HL-60/S4 treated with retinoic acid at 250 ng/mL for 4 days and 3 days (cell line): ENCODE measurements at regions not wholly inside any gene's neighbourhood (a gene's known extent, or its start where the extent isn't known, plus 50 kb on each side); places are given as distances from the start of the nearest gene placed in this dataset.
"Not testable (repeated sequence)": the region's sequence is repeated elsewhere in the genome, so short reads cannot be mapped to it uniquely, and the experiment has no call there.

Experiments
- in situ Hi-C: fragments of 300-500 bp; cut with MboI; formaldehyde crosslinking; loops from 2 replicates; pipeline ENCODE4 v1.7.0; 2022; ENCODE audit warnings: low sequenced_read_pairs

DNA sequence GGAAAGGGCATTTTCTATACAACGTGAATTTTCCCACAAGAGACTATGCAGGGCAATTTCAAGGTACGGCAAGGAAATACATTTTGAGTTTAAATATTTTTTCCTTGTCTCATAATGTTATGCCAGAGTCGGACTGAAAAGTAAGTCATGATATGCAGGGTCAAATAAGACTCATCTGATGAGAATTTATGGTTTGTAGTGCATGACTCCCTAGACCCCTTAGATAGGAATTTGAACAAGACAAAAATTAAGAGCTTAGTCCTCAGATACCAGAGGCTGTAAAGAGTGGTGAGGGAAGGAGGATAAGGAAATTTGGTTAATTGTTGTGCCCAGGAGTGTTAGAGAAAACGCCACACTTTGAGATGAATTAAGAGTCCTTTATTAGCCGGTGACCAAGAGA is 616.6 kb downstream of the XPNPEP1 start:
- in situ Hi-C loops, result no loop called here

DNA sequence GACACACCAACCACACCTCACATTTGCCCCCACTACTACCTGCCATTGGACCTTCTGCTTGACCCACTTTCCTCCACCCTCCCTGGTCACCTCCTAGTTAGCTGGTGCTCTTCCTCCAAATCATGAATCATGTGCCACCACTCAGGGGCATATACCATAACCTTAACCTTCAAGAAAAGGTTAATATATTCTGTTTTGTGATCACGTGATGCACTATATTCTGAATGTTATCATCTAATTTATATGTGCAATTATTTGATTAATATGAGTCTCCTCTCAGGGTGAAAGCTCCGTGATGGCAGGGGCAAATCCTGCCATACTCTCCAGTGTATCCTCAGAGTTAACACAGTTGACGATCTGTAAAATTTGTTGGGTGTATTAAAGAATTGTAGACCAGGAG is 635.5 kb downstream of the XPNPEP1 start:
- in situ Hi-C loops, result no loop called here

DNA sequence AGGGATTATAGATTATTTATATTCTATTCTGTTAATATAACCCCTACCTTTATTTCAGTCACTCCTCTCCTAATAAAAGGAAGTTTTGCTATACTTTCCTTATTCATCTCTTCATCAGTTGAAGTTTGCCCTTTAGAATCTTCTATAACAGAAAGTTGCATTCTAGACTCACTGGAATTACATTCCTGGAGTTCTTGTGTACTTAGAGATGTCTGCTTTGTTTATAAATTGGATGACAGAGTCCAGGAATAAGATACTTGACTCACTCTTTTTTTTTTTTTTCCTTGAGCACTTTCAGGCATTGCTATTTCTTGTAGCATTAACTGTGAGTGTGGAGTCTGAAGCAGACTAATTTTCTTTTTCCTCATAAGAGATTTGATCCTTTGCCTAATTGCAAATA is 640.8 kb downstream of the XPNPEP1 start:
- in situ Hi-C loops, result no loop called here

DNA sequence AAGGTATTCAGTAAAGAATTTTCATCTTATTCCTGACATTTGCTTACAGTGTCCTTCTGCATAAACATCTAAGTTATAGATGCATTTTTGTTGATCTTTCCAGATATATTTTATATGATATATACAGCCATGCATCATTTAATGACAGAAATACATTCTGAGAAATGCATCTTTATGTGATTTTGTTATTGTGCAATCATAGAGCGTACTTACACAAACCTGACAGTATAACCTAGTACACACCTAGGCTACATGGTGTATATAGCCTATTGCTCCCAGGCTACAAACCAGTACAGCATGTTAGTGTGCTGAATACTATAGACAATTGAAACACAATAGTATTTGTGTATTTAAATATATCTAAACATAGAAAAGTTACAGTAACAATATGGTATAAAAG is 642.0 kb downstream of the XPNPEP1 start:
- in situ Hi-C loops, result no loop called here

DNA sequence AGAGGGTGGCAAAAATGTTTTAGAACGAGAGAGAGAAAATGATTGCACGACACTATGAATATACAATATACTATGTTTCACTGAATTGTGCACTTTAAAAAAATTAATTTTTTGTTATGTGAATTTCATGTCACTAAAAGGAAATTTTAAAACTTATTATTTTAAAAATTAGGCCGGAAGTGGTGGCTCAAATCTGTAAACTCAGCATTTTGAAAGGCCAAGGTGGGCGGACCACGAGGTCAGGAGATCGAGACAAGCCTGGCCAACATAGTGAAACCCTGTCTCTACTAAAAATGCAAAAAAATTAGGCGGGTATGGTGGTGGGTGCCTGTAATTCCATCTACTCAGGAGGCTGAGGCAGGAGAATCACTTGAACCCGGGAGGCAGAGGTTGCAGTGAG is 642.5 kb downstream of the XPNPEP1 start:
- in situ Hi-C loops, result no loop called here

DNA sequence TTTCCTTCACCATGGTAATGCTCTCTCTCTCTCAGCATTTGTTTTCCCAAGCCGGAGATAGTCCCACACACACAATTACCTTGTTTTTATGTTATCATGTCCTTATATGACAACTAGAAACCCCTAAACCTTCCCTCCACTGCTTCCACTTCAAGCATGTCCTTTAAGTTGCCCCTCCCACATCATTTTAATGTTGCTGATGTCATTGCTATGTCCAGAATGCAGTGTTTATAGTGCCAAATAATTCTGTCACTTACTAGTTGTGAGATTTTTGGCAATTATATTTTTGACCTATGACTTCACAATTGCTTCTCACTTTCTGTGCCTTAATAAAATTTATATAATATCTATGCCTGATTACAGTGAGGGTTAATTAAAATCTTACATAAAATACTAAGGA is 645.9 kb downstream of the XPNPEP1 start:
- in situ Hi-C loops, result no loop called here

DNA sequence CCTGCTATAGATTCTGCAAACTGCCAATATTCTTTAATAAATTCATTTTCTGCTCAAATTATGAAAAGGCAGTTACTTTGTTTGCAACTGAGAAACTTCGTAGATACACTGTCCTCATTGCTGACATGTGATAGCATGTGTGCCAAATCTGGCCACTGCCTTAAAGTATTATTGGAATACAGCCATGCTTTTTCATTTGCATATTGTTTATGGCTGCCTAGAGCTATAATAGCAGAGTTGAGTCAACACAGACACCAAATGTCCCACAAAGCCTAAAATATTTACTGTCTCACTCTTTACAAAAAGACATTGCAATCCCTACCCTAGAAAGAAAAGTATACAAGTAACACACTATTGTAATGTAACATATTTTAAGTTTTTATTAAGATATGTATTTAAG is 647.4 kb downstream of the XPNPEP1 start:
- in situ Hi-C loops, result no loop called here

DNA sequence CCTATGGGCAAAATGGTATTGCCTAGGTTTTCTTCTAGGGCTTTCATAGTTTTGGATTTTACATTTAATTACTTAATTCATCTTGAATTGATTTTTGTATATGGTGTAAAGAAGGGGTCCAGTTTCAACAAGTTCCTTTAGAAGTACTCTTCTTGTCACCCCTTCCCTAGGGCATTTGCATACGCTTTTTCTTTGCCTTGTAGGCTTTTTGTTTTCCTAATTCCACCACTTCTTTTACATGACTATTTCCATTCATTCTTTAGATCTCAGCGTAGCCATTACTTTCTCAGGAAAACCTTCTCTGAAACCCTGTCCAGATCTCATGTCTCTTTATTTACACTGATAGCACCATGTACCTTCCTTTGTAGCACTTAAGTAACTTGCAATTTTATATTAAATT is 648.6 kb downstream of the XPNPEP1 start:
- in situ Hi-C loops, result no loop called here

DNA sequence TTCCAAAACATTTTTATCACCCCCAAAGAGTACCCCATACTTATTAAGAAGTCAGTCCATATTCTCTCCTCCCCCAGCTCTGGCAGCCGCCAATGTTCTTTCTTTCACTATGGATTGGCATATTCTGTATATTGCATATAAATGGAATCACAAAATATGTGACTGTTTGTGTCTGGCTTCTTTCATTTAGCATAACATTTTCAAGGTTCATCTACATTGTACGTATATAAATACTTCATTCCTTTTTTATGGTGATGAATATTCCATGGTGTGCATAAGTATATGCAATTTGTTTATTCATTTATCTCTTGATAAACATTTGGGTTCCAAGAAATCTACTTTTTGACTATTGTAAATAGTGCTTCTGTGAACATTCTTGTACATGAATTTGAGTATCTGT is 653.1 kb downstream of the XPNPEP1 start:
- in situ Hi-C loops, result no loop called here

DNA sequence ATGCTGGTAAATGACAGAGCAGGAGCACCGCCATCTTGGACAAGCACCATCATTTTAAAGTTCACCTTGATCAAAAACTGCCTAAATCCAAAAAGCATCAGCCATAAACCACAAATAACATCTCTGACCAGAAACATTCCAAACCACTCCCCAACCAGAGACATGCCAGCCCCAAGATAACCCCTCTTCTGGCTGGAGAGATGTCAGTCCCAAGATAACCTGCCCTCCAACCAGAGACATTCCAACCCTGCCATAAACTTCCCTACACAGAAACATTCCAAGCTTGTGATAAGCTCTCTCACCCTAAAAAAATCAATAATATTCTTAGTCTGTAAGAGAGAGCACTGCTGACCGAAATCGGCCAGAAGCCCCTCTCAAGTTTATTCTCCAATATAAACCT is 659.3 kb downstream of the XPNPEP1 start:
- in situ Hi-C loops, result no loop called here

DNA sequence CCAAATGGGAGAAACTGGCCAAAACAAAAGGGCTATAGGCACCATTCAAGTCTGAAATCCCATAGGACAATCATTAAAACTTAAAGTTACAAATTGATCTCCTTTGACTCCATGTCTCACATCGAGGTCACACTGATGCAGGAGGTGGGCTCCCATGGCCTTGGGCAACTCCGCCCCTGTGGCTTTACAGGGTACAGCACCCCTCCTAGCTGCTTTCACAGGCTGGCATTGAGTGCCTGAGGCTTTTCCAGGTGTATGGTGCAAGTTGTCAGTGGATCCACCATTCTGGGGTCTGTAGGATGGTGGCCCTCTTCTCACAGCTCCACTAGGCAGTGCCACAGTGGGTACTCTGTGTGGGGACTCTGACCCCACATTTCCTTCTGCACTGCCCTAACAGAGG is 662.1 kb downstream of the XPNPEP1 start:
- in situ Hi-C loops, result no loop called here

DNA sequence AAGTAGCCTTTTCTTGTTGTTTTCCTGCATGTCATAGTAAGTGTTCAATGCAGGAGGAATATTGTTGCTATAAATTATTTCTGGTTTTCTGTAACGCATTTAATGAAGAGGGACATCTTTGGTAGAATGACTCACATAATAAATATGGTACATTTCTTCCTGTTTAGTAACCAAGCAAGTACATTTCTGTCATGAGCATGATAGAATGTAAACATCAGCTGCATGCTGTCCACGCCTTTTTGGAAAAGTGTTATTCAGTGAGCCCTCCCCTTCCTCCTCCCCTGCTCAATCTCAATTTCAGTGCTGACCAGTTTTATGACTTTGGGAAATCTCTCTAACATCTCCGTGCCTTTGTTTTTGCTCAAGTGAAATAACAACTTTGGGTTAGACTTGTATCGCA is 664.0 kb downstream of the XPNPEP1 start:
- in situ Hi-C loops, result no loop called here

DNA sequence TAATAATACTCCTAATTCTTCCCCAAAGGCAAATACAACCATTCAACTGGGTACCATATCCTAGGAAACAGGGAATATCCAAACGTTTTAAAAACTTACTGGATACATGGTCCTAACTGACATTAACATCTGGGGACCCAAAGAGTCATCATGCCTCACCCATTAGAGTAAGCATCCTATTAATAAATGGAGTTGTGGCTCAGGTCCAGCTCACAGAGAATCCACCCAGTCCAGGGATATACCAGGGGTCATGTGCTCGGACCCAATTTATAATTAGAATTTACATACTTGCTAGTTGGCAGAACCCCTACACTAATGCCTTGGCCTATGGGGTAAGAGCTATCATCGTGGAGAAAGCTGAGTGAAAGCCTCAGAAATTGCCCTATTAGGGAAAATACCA is 670.0 kb downstream of the XPNPEP1 start:
- in situ Hi-C loops, result no loop called here

DNA sequence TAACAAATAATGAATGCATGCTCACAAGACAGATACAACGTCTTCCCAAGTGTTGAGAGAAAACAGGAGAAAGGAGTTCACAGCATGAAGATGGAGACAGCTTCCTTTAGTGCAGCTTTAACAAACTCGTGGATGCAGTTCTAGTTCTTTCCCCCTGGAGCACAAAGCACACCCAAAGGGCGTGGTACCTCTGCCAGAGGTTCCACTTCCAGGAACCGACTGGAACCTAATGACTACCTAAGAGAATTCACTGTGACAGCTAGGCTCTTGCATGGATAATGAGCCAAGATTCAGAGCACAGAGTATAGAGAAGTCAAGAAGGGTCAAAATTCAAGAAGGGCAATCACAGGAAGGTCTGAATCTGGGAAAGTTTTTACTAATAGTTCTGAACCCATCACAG is 673.2 kb downstream of the XPNPEP1 start:
- in situ Hi-C loops, result no loop called here

DNA sequence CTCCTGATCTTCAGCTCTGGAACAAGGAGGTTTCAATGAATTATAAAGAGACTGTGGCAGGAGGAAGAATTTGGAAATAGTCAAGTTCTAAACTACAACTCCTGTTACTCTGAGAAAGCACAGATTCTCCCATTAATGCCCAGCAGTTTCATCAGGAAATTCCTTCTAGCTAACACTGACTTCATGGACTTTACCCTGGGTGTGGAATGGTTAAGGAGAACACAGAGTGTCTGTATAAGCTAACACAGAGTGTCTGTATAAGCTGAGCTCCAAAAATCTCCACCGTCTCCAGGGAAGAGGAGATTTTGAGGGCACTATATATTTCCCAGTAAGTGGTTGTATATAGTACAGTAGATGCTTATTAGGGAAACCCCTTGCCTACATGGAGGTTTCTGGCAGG is 675.5 kb downstream of the XPNPEP1 start:
- in situ Hi-C loops, result no loop called here

DNA sequence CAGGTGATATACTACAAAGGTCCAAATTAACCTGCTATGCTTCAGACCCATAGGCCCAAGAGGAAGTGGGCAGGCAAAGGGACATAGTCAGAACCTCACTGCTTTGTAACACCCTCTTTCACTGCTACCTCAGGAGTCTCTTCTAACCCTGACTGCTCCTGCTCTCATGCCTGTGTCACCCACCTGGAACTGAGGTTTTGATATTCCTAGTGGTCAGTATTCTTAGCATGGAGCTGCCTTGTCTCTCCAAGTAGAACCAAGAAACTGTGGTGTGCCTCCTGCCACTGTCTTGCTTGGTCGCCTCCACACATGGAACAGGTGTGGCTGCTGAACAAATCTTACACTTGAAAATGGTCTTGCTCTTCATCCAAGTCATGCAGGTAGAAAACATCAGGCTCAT is 677.5 kb downstream of the XPNPEP1 start:
- in situ Hi-C loops, result no loop called here

DNA sequence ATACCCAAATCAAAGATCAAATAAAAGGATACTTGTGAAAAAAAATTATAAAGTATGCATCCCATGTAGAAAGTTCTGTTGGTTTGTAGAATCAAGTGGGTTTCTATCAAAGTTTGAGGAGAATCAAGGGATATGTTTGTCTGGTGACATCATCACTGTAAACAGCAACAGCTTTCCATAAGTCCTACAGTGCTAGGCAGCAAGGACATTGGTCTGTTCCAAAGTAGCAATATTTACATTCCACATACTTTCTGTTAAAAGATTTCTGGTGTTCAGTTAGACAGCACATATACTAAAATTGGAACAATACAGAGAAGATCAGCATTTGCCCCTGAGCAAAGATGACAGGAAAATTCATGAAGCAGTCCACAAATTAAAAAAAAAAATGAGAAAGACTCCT is 683.9 kb downstream of the XPNPEP1 start:
- in situ Hi-C loops, result no loop called here

DNA sequence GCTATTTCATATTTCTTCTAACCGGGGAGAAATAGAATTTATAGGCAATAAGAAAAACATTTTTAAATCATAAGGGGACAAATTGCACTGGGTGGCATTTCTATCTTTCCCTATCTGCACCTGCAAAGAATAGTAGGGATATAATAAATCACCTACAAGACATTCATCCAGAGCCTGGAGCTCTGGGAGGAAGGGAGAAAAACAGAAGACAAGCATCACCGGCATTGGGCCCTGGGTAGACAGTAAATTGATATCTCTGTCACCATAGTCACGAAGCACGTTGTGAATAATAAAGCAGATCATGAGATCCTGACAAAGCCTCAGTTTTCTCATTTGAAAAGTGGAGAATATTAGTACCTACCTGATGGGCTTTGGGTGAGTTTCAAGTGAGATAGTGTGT is 685.6 kb downstream of the XPNPEP1 start:
- in situ Hi-C loops, result no loop called here

DNA sequence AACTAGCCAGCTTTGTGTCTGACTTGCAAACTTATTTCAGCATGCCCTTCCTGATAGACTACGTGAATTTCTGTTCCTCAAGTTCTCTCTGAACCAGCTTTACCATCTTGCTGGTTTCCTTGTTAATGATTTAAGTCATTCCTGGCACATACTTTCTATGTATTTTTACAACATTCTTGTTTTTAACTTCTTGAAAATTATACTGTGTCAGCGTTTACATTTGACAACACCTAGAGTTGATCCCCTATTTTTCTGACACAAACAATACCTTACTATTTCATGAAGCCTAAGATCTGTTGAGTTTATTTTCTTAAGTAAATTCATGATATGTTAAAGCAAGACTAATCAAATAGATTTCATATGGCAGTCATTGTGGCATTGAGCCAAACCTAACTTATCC is 686.3 kb downstream of the XPNPEP1 start:
- in situ Hi-C loops, result no loop called here

DNA sequence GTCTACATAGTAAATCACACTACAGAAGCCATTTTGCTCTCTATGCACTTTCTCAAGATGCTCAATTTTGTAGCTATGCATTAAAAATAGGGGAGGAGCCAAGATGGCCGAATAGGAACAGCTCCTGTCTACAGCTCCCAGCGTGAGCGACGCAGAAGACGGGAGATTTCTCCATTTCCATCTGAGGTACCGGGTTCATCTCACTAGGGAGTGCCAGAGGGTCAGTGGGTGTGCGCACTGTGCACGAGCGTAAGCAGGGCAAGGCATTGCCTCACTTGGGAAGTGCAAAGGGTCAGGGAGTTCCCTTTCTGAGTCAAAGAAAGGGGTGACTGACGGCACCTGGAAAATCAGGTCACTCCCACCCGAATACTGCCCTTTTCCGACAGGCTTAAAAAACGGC is 699.8 kb downstream of the XPNPEP1 start:
- in situ Hi-C loops, result not testable (repeated sequence)

DNA sequence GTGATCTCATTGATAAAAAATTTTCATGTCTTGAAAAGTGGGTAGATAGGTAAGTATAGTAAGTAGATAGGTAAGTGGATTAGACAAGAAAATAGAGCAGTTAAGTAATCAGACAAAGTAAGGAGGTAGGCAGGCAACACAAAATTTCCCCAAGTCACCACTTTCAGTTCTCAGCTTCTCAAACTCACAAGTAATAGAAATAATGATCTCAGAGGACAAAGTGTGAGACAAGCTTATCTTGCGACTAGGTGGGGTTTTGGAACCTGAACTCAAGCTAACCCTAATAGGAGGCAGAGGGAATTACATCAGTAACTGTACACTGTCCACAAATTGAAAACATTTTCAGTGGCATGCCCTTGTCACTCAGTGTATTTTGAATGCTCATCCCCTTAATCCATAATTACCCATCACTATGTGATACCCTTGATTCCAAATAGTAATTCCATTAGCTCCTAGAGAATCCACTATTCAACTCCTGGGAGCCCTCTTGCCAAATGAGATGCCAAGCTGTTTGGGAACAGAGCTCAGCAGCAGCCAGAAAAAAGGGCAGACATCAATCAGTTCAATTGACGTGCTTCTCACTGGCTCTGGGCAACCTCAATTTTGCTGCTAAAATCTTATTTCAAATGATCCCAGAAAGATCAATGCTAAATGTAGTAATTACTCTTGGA is 703.2 kb downstream of the XPNPEP1 start:
- in situ Hi-C loops, result no loop called here

DNA sequence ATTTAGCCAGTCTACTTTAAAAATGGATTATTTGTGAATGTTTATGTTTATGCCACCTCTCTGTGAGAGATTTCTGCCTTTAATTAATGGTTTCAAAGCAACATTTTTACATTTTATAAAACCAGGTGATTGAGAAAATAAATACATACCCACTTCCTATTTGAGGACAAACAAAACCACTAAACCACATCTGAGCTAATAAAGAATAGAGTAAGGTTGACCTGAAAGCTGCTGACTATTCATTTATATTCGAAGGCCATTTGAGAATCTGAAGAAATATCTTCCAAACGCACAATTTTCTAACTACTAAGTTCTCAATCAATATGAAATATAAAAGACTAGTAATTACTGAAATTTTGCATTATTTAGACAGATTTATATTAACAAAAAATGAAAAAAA is 705.1 kb downstream of the XPNPEP1 start:
- in situ Hi-C loops, result no loop called here

DNA sequence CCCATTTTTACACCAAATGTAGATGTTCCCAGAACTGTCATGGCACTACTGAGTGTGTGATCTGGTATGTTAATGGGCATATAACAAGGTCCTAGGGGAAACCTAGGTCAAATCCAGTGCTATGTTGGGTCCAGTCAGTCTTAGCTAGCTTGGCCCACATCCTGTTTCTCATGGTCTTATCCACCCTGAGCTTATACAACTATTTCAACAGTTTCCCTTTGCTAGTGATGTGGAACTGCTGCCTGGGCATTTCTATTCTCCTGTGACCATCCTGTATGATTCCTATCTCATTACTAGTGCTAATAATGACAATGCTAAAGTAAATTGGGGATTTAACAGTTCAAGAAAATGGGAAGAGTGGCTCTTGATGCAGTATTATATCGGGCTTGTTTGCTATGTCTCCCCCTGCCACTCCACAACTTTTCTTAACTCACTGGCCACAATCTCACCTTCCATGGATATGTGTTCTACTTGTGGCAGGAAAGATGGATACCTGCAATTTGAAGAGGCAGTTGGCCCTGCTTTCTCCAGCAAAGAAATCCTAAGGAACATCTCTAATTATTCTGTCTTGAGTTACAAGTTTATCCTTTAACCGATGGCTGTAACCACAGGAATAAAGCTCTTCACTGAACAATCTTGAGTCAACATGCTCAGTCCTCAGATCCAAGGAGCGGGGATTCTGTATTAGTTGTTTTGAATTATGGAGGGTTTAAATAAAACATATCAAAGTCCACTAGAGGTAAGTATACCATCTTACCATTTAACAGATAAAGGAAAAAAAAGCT is 707.8 kb downstream of the XPNPEP1 start:
- in situ Hi-C loops, result no loop called here
